HG03095 (cell line): ENCODE measurements at regions not wholly inside any gene's neighbourhood (a gene's known extent, or its start where the extent isn't known, plus 50 kb on each side); places are given as distances from the start of the nearest gene placed in this dataset.

Source experiments
- ATAC-seq: cut with Tn5 transposase; IDR thresholded peaks from one replicate; pipeline ENCODE4 v1.9.1; 2021; ENCODE audit warnings: moderate library complexity; ENCODE audit not compliant: unreplicated experiment

DNA sequence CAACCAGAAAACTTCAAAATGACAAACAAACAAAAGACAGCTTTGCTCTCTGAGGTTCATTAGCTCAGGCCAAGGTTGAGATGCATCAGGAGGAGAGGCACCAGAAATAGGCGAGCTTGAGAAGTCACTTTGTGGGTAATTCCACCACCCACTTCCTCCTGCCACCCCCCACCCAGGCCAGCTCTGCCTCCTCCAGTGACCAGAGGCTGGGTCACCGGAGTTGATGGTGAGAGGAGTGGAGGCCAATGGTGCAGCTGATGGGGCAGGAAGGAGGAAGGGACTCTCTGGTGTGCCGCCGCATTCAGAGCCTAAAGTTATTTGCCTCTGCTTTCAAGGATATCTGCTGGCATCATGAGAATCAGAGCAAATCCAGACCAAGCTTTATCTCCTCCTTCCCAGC, 73.8 kb upstream of the ASTN2 start:
- no peak for ATAC-seq

DNA sequence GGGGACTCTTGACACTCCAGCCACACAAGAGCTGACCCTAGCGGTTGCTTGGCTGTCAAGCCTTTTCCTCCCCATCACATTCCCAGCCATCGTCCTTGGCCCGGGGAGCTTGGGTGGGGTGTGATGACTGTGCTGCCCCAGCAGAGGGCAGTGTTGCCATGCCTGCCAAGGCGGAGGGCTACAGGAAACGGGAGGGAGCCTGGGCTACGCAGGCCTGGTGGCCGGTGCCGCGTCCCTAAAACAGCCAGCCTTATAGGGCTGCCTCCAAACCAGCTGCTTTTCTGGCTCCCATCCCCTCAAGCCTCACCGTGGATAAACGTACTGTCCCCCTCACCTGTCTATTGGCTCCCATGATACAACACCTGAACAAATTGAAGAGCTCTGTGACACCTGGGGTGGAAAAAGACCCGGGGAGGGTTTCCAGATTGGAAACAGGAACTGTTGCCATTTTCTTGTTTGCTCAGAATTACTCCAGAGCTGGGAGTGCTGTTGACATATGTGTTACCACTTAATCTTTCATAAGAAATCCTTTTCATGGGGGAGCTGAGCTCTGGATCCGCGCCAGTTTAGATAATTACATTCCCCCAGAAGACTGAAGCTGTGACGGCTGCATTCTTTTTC, 72.8 kb upstream of the ASTN2 start:
- ATAC-seq: peak; percentile 99

DNA sequence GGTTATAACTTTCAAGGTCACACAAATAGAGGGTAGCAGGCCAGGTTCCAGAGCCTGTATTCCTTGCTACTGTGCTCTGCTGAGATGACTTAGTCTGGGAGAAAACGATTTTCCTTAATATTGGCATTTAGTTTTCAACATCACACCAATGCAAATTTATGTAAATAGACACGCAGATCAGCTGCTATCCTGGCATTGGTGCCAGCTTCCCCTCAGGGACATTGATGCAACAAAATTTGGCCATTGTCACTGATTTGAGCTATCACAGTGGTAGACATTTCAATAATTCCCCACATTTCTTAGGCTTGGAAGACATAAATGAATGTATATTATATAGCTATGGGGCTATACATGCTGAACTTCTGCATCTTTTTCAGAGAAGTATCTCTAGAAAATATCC, 71.6 kb upstream of the ASTN2 start:
- ATAC-seq: no peak

DNA sequence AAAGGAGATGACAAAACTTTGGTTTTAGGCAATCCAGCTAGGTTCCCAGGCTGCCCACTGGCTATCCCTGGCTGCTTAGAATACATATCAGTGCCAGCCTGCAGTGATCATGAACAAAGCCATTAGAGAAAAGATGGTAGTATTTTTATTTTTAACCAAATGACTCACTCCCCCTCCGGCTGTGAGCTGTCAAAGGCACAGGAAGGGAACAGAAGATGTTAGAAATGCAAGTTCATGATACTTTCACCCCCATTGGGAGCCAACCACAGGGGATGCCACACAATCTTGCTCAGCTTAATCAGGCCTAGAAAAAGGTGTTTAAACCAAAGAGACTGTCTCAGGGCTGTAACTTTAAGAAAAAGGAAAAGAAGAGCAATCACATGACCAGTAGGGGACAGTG, 70.3 kb upstream of the ASTN2 start:
- no peak for ATAC-seq

DNA sequence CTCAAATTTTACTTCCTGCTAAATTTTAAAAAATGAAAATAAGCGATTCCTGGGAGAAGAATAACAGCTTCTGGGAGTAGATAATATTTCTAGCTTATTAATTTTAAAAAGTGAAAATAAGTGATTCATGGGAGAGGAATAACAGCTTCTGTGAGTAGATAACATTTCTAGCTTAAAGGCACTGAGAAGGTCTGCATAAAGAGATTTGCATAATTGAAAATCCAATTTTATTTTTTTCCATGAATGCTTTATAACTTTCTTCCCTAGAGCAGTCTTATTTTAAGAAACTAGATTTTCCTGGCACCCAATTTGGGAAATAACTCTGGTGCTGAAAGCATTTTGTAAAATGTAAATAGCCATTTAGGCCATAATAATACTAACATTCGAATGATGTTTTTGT, 65.9 kb upstream of the ASTN2 start:
- no peak for ATAC-seq

DNA sequence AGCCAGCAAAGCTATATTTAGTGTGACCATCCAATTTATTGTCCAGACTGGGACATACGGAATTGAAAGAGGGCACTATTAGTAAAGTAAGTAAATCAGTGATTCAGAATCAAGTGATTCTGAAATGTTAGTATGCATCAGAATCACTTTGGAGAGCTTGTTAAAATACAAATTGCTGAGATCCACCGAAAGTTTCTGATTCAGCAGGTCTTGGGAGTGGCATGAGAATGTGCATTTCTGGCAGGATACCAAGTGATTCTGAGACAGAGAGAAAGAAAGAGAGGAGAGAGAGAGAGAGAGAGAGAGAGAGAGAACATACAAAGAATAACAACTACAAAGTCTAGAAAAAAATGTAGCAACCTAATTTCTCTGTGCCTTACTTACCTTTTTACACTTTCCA, 65.4 kb upstream of the ASTN2 start:
- no peak for ATAC-seq

DNA sequence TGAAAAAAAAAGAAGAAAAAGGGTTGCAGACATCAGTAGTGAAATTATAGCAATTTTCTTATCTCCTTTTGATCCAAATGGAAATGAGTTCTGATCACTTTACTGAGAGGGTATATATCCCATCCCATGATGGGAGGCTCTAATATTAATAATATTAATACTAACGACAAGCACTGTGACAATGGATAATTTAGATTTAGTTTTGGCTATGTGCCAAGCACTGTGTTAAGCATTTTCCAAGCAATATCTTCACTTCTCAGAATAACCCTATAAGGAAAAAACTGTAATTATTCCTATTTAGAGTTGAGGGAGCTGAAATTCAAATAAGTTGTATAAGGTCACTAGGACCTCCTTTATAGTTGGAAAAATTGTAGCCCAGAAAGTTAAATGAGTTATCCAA, 58.4 kb upstream of the ASTN2 start:
- no peak for ATAC-seq

DNA sequence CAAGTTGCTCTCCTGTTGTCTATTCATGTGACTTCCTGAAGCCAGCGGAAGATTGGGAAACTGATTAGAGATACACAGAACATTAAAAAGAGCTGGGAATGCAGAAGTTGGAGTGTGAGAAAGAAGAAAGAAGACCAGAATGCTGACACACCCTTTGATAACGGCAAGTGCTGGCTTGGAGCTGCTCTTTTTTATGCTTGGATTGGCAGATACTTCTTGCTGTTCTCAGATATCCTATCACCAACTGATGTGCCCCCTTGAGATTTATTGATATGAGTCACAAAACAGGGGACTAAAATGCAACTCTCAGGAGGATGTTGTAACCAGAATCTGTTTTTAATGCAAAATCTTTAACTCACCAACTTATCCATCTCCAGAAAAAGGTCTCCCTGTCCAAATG, 56.0 kb upstream of the ASTN2 start:
- ATAC-seq: no peak

DNA sequence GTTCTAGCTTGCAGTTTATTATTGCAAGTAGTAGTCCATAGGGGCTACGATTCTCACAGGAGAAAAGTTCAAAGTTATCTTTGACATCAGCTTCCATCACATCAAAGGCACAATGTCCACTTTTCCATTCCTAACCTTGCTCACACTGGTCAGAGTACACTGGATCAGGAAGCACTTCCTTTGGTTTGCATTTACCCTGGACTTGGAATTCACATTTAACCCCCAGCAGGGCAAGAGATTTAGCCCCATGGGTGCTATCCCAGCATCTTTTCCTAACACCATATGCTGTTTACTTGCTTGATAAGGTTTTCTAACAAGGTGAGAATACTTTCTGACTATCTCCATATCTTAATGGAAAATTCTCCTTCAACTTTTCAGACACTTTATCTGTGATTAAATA, 55.6 kb upstream of the ASTN2 start:
- ATAC-seq: no peak

DNA sequence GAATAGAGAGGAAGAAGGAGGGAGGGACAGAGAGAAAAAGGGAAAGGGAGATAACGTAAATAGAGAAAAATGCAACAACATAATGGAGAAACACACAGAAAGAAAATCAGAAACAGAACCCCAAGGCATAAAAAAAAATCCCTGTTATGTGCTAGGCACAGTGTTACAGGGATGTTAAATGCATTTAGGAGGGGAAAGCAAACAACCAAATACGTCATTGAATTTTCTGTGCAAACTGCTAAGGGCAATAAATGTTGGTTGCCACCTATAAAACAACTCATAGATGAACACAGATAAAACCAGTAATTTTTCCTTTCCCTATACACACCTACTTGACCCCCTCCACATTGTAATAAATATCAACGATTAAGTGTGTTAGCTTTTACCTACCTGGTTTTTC, 51.3 kb upstream of the ASTN2 start:
- no peak for ATAC-seq

DNA sequence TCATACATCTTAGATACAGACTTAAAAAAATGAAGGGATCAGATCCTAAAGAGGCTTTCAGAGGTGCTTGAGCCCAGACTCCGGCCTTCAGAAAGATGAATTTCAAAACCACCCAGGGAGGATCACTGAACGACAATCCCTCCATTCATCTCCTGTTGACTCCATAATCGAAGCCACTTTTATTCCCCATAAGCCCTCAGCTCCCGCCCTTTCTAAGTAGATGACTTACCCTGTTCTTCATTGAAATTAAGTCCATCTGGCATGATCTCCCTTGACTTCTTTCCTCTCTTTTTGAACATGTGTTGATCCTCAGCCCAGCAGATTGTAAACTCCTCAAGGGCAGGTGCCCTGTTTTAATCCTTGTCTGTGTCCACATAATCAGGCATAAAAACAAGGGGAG, 50.8 kb upstream of the ASTN2 start:
- ATAC-seq: no peak

DNA sequence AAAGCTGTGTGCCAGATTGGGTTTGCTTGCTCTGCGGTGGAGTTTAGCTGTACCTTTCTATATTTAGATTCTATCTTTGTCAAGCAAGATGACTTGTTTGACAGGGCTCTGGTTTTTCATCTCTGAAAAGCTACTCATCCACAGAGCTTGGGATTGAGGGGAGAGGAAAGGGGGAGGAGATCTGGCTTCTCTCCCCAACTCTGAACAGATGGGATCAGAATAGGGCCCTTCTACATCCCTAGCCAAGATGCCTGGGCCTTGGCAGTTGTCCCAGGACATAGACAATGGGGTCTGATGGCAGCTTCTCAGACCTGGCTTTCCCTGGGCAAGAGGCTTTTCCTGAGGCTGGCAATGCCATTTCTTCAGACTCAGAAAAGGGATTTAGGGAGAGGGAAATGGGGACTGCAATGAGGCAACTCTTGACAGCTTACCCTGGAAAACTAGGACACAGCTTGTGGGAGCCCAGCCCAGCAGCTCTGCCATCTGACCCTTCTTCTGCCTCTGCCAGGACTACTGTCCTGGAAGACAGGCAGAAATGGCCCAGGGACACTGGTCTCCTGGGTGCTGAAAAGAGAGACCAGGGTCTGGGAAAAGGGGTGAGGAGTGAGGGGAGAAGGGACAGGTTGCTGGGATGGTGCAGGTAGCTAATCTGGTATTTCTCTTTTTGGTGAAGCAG, 50.2 kb upstream of the ASTN2 start:
- ATAC-seq: no peak
